ENCODE measurements at regions not wholly inside any gene's neighbourhood (a gene's known extent, or its start where the extent isn't known, plus 50 kb on each side); places are given as distances from the start of the nearest gene placed in this dataset.

DNA sequence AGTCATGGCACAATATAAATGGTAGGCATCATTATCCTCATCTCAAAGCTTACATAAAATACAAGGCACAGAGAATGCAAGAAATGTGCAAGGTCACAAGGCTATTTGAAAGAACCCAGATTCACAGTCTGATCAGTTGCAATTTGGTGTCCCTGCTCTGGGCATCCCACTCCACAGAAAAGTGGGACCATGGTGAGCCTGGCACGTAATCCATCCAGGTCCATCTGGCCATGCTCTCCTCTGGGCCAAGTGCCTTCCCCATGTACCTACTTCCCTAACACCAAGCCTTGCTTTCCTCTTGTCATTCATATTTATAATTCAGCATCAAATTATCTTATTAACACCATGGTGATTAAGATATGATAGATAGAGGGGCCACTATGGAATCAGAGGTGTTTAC is 390.0 kb downstream of the CDH11 start:
- TF ChIP-seq, protein P1, sequence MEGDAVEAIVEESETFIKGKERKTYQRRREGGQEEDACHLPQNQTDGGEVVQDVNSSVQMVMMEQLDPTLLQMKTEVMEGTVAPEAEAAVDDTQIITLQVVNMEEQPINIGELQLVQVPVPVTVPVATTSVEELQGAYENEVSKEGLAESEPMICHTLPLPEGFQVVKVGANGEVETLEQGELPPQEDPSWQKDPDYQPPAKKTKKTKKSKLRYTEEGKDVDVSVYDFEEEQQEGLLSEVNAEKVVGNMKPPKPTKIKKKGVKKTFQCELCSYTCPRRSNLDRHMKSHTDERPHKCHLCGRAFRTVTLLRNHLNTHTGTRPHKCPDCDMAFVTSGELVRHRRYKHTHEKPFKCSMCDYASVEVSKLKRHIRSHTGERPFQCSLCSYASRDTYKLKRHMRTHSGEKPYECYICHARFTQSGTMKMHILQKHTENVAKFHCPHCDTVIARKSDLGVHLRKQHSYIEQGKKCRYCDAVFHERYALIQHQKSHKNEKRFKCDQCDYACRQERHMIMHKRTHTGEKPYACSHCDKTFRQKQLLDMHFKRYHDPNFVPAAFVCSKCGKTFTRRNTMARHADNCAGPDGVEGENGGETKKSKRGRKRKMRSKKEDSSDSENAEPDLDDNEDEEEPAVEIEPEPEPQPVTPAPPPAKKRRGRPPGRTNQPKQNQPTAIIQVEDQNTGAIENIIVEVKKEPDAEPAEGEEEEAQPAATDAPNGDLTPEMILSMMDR (IDR thresholded peaks at IDR 0.05; ENCODE audit: low read depth, low read length) = no peak
- TF ChIP-seq POLR2A (IDR thresholded peaks at IDR 0.05; ENCODE audit: extremely low read depth, insufficient read length) (no peak), MYC (IDR thresholded peaks at IDR 0.05; ENCODE audit: low read depth, low read length) (no peak)
- TF ChIP-seq, protein P2, sequence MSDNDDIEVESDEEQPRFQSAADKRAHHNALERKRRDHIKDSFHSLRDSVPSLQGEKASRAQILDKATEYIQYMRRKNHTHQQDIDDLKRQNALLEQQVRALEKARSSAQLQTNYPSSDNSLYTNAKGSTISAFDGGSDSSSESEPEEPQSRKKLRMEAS (IDR thresholded peaks at IDR 0.05; ENCODE audit: low read depth, low read length) = no peak
